RWPE1 (cell line): ENCODE measurements at regions not wholly inside any gene's neighbourhood (a gene's known extent, or its start where the extent isn't known, plus 50 kb on each side); places are given as distances from the start of the nearest gene placed in this dataset.
"Not testable (repeated sequence)": the region's sequence is repeated elsewhere in the genome, so short reads cannot be mapped to it uniquely, and the experiment has no call there.

Experiments
- CTCF ChIA-PET: fragments of 350-600 bp; sonication (Branson Sonifier 250); formaldehyde crosslinking; extraction: SDS; loops from one replicate; lab custom pipeline; 2021; lab: Yijun Ruan, JAX
- POLR2A ChIA-PET: fragments of 400-600 bp; formaldehyde crosslinking; extraction: SDS; loops from one replicate; lab custom pipeline; 2020; ENCODE audit warnings: antibody characterized with exemption; ENCODE audit not compliant: low non-redundant PET; lab: Yijun Ruan, JAX
- DNase-seq: peaks from one replicate; pipeline ENCODE4 v3.0.0; 2012; ENCODE audit warnings: low spot score
- H3K27ac ChIP-seq: fragments of 450-650 bp; 2 replicates; pipeline ENCODE4 v1.5.1; 2017
- TF ChIP-seq, protein P1 (sequence below): fragments of 450-650 bp; conservative IDR thresholded peaks from 2 replicates; pipeline ENCODE4 v1.5.1; 2017; ENCODE audit warnings: low read depth, mild to moderate bottlenecking

DNA sequence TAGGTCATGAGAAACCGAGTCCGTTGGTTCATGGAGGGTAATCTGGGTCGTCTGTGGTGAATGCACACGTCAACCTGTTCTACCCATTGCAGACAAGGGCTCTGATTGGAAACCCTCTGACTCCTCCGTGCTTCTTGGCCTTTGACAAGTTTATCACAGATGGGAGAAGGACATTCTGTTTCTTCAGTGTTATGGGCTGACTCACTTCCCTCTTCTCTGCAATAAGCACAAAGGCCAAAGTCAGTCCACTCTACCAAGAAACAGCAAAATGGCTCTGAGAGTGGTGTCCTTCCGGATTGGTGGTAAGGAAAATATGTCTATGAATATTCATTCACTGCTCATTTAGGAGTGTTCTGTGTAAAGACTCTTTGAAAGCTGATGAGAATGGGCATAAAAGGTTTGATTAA lies 89.3 kb downstream of the FEM1C start:
- no peak overlapping the region for H3K27ac ChIP-seq
- ChIA-PET CTCF (interaction anchor here (0.6 to 0.7 kb wide), 3 partner anchors 37 to 344 kb away, joined by 3 read pairs; no protein-coding TSS in a partner anchor), POLR2A (no interaction called here)
- TF ChIP-seq, protein P1, sequence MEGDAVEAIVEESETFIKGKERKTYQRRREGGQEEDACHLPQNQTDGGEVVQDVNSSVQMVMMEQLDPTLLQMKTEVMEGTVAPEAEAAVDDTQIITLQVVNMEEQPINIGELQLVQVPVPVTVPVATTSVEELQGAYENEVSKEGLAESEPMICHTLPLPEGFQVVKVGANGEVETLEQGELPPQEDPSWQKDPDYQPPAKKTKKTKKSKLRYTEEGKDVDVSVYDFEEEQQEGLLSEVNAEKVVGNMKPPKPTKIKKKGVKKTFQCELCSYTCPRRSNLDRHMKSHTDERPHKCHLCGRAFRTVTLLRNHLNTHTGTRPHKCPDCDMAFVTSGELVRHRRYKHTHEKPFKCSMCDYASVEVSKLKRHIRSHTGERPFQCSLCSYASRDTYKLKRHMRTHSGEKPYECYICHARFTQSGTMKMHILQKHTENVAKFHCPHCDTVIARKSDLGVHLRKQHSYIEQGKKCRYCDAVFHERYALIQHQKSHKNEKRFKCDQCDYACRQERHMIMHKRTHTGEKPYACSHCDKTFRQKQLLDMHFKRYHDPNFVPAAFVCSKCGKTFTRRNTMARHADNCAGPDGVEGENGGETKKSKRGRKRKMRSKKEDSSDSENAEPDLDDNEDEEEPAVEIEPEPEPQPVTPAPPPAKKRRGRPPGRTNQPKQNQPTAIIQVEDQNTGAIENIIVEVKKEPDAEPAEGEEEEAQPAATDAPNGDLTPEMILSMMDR = no peak
- DNase-seq = no peak

DNA sequence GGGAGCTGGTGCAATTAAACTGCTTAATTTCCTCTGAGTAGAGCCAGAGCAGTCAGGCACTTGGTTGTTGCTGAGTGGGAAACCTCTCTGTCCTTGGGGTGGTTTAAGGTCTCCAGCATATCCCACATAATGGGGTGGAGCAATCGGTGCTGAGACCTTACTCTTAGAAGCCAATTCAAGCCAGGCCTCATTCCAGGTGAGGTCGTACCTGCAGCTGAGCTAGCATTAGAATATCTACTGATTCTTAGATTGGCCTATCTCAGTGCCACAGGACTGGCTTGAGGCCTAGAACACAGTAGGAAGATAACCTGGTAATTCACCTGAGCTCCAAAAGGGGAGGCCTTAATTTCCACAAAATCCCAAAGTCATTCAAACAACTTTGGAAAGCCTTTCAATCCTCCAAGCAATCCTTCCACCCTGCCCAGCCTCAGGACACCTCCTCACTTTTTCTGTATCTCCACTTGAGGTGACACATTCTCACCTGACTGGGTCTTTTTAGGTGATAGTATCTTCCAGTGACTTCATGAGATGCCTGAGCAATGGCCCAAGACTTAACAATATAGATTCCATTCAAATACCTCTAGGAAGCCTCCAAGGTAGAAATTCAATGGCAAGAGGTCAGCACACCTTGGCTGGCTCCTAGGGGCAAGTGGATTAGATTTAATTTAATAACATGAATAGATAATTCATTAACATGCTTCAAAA lies 91.0 kb downstream of the FEM1C start:
- no peak overlapping the region for H3K27ac ChIP-seq
- CTCF ChIA-PET = no interaction called here
- DNase-seq = no peak
- POLR2A ChIA-PET = no interaction called here
- TF ChIP-seq, protein P1 = no peak

DNA sequence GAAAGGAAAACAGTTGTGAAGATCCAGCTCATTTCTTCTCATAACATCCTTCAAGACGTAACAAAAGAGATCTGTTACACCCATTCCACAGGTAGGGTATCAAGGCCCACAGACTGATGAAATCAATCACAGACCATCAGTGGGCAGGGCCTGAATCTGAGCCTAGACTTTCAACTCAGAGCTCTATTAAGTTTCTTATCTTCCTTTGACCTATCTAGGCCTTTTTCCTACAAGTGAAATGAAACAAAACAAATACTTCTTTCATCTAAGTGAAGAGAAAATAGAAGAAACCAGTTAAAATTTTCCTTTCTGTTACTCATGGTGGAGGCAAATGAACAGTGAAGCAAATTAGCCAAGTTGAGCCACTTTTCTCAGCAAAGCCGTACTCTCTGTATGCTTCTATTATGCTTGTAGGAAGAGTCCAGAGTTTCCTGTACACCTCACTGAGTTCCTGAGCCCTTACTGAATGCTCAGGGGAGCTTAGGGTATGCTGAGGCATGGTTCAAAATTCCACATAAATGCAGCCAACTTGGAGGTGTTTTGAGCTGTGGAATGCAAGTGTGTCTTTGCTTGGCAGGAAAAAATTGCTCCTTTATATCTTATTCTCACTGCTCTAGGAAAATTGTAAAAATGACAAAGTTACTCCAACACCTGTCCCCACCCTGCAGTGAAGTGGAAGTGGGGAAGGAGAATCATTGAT lies 91.9 kb downstream of the FEM1C start:
- H3K27ac ChIP-seq = no peak overlapping the region
- ChIA-PET POLR2A (no interaction called here), CTCF (interaction anchor here (0.7 kb wide), 1 partner anchor 12 kb away, joined by 4 read pairs; no protein-coding TSS in a partner anchor)
- DNase-seq = no peak
- TF ChIP-seq, protein P1 = no peak

DNA sequence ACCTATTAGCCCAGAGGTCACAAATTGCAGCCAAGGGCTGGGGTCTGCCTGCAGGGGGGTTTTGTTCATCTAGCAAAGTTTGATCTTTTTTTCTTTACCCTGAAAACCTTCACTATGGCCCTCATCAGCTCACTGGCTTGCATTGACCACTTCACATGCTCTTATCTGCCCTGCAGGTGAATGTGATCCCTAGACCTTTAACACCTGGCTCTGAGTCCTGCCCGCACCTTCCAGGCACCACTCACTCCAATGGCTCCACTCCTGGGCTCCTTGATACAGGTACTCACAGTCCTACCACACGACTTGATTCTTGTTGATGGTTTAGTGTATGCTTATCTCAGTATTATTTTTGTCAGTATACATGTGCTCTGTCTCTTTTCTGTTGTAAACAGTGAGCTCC lies 92.5 kb downstream of the FEM1C start:
- TF ChIP-seq, protein P1 = no peak
- ChIA-PET POLR2A (no interaction called here), CTCF (interaction anchor here (0.7 kb wide), 1 partner anchor 11 kb away, joined by 4 read pairs; no protein-coding TSS in a partner anchor)
- no peak for DNase-seq
- H3K27ac ChIP-seq = no peak overlapping the region

DNA sequence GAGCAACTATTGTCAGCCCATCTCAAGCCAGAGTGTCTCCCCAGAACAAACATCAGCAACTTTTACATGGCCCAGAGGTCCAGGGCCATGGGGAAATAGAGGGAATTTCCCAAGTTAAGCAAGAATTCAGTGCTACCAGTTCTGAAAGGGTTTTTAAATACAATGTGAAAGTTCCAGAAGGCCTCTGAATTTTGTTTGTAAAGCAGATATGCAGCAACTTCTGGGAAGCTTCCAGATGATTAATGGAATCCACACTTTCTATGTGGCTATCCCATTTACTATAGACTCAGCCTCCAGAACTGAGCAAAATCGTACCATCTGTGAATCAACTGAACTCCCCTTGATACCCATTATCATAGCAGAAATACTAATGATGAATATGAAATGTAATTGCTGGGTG lies 93.8 kb downstream of the FEM1C start:
- no peak for DNase-seq
- no peak overlapping the region for H3K27ac ChIP-seq
- ChIA-PET CTCF (interaction anchor here (0.6 kb wide), 1 partner anchor 15 kb away, joined by 3 read pairs; no protein-coding TSS in a partner anchor), POLR2A (no interaction called here)
- TF ChIP-seq, protein P1 = no peak

DNA sequence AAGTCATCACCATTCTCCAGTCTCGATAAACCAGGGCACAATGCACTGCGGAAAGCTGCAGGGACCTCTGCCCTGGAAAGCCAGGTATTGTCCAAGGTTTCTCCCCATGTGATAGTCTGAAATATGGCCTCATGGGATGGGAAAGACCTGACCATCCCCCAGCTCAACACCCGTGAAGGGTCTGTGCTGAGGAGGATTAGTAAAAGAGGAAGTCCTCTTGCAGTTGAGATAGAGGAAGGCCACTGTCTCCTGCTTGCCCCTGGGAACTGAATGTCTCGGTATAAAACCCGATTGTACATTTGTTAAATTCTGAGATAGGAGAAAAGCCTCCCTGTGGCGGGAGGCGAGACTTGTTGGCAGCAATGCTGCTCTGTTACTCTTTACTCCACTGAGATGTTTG lies 95.9 kb downstream of the FEM1C start:
- H3K27ac ChIP-seq, POLR2A ChIA-PET, DNase-seq: not testable (repeated sequence)
- CTCF ChIA-PET = interaction anchor here (0.7 kb wide), 1 partner anchor 18 kb away, joined by 4 read pairs; no protein-coding TSS in a partner anchor
